HG02588 (cell line): ENCODE measurements at regions not wholly inside any gene's neighbourhood (a gene's known extent, or its start where the extent isn't known, plus 50 kb on each side); places are given as distances from the start of the nearest gene placed in this dataset.

ENCODE experiments used
- ATAC-seq: cut with Tn5 transposase; IDR thresholded peaks from one replicate; pipeline ENCODE4 v1.9.1; 2021; ENCODE audit warnings: mild to moderate bottlenecking, moderate library complexity; ENCODE audit not compliant: unreplicated experiment

GRCh38 chr1:90210633-90211491, 216.0 kb downstream of the ZNF326 start:
- no peak for ATAC-seq

GRCh38 chr1:90208949-90209348, 214.0 kb downstream of the ZNF326 start:
- no peak for ATAC-seq

GRCh38 chr1:90206260-90206659, 211.3 kb downstream of the ZNF326 start:
- ATAC-seq: no peak

GRCh38 chr1:90204780-90205179, 209.9 kb downstream of the ZNF326 start:
- no peak for ATAC-seq

DNA sequence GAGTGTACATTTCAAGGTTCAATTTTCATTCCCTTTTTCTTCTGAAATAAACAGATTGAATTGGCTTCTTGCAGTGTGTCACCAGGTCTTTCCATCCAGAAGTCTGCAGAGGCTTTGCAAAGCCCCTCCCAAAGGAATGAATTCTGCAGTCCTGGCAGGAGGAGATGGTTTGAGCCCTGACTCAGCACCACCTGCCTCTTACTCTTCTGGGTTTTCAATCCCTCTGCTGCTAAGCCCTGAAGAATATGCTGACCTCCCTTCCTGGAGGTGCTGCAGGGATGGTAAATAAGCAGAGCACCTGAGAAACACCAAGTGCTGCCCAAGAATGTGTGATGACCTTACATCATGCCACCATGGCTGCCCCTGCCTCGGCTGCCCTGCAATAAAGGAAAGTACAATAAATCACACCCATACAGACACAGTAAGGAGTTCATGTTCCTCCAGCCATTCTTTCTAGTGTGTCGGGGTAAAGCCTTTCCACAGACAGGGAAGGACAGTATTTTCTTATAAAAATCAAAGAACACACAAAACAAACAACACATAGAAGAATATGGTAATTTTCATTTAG, 209.2 kb downstream of the ZNF326 start:
- no peak for ATAC-seq

DNA sequence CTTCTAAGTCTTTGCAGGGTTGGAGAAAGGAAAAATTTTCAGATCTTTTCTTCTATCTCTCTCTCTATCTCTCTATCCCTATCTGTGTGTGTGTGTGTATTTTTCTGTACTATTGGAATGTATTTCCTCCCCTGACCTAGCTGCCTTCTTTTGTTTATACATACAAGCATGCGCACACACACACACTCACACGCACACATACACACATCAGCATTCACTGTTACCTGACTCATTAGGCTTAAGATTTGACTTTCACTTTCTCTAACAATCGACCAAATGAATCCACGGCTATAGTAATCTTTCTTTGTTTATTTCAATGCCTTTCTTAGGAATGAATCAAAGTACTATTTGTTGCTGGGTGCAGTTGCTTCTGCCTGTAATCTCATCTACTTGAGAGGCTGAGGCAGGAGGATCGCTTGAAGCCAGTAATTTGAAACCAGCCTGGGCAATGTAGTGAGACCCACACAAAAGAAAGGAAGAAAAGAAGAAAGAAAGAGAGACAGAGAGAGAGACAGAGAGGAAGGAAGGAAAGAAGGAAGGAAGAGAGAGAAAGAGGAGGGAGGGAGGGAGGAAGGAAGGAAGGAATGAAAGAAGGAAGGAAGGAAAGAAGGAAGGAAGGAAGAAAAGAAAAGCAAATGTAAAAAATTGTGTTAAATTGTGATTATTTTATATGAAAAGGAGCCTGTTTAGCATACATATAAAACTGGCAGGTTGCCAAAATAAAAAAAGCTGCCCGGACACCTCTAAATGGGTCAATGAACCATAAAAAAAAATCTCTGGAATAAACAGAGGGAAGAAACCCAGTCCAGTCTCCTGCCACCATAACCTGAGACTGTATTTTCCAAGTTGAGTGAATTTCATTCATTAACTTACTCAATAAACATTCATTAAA, 206.8 kb downstream of the ZNF326 start:
- no peak for ATAC-seq

DNA sequence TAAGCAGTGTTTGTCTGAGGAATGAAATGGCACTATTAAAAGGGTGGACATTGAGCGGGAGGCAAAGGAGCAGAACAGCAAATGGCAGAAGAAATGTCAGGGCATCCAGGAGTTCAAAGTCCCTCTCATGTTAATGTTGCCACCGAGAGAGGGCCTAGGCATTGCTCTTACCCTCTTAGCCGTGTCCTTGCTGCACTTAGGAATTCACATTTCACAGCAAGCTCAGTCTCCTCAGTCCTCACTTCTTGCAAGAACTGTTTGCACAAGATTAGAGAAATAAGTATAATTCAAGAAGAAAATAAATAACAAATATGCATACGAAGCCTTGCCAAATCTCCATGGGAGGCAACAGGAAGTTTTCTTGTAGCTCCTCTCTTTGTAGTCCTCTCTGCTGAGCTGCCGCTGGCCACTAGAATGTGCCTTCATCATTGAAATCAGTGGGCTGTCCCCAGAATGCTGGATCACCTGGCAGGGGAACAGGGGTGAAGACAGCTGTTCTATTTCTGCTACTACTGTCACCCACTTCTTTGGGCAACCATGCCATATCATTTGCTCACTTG, 205.8 kb downstream of the ZNF326 start:
- no peak for ATAC-seq

GRCh38 chr1:90198616-90199332, 203.9 kb downstream of the ZNF326 start:
- ATAC-seq: no peak

DNA sequence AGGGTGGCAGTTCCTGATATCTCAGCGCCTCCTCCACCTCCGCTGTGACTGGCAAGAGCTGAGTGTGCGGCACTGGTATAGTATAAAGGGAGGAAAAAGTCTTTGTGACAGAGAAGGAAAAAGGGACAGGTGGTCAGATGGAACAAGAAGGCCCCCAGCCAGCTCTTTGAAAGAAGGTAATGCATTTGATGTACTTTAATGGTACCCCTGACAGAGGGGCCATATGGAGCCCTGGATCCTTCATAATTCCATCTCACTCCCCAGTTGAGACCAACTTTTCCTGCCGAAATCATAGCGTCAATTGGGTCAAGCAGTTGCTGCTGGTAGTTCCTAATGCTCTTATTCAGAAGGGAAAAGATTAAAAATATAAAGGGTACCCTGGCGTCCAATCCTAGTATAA, 198.2 kb downstream of the ZNF326 start:
- no peak for ATAC-seq

DNA sequence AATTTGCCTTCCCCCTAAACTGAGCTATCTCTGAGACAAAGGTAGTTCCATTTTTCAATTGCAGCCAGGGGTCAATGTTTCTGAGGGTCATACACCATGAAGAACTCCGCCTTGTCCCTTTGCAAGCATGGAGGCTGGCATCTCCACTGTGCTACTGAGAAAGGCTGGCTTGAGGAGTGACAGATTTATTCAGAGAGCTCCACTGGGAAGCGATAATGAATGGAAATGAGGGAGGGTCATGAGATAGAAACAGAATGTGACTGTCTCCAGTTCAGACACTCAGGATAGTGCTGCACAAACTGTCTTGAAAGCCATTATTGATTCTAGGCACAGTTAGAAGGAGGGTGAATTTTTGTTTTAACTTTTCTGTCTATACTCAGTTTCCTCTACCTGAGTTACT, 197.5 kb downstream of the ZNF326 start:
- no peak for ATAC-seq

DNA sequence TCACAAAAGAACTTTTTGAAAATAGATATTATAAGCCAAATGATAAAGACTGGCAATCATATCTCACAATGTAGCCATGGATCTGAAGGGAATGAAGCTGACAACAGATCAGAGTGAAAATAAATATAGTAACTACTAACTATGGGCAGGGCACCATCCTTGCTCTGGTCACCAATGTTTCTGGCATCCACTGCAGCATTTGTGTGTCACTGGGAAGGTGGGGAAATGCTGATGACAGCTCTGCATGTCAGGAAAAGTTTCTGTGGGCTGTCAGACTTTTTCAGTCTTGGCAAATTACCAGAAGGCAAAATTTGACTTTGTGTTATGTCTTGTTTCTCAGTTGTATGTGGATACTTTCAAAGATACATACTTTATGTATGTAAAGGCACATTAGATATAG, 195.6 kb downstream of the ZNF326 start:
- ATAC-seq: no peak

DNA sequence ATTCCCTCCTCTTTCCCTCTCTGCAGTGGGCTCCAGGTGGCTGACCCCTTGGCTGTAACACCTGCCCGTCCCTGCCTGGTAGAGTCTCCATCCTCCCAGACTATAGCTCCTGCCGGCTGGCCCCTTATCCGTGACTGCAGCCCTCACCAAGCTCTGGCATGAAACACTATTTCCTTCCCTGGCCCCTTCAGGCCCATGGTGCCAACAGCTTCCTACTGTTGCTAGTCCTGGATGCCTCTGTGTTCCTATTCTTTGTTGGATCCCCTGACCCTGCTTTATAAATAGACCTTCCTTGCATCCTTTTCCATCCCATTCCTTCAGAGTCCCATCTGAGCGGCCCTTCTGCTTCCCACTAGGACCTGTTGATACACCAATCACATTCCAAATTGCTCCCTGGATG, 195.0 kb downstream of the ZNF326 start:
- no peak for ATAC-seq

- ATAC-seq: no peak
These were observed 192.3 kb downstream of the ZNF326 start for GRCh38 chr1:90187323-90187585.

DNA sequence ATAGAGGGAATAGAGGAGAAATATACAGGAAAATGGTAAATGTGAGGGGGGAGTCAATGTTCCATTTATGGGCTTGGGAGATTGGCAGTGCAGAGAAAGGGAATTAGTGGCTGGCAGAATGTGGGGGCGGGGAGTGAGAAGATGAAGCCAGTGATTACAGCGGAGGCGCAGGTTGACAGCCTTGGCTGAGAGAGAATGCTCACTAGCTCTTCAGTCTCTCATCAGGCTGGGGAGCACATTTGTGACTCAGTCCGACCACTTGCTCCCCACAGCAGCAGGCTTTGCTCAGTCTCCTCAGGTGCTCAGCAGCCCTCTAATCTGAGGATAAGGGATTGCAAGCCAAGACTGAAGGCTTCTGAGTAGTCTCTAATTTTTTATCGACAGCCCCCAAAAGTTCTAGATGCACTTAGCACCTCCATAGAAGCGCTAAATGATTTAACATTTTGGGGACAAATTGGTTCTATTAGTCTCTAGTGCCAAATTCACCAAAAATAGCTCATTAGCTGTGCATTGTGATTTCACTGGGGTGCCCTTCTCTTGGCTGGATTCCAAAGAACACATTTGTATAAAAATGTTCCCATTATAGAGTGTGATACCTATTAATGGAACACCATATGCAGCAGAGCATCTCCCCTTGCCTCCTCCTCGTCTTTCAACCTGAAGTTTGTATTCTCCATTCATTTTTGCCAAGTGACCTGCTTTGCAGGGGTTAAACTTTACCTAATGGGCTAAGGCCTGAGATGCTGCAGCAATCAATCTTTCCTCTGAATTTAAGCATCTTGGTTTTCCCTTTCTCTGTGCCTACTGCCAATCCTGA, 191.8 kb downstream of the ZNF326 start:
- ATAC-seq: no peak

- ATAC-seq: no peak
These were observed 181.6 kb downstream of the ZNF326 start for GRCh38 chr1:90176530-90176929.

GRCh38 chr1:90175490-90176167, 180.7 kb downstream of the ZNF326 start:
- ATAC-seq: no peak

GRCh38 chr1:90174246-90174645, 179.3 kb downstream of the ZNF326 start:
- ATAC-seq: no peak

DNA sequence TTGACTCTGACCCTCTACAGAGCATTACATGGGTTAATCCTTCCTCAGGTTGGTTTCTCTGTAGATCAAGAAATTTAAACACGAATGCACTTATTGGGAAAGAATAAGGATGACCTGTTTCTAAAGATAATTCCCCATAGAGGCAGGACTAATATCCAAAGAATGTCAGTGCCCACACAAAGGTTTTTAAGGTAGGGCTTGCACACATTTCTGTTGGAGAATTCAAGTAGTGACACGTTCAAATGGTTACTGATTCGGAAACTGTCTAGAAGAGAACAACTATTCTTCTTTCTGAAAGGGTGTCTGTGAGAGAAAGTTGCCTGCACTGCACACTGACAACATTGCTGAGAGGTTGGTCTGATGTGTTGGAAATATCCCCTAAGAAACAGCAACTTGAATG, 167.3 kb downstream of the ZNF326 start:
- ATAC-seq: no peak

DNA sequence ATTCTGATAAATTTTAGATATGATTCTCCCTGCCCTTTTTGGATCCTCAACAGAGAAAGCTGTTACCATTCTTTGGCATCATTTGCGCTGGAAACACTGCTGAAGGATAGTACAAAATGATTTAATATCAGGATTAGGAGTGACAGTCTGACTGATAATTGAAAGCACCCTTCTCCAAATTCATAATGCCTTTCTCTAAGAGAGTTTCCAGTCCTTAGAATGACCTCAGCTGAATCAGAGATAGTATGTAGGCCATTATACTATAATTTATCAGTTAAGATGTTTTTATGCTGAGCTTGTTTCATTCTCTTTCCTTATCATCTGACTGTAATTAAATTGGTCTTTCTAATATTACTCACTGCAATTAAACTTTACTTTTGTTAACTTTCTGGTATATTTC, 166.7 kb downstream of the ZNF326 start:
- no peak for ATAC-seq
